ENCODE measurements at regions not wholly inside any gene's neighbourhood (a gene's known extent, or its start where the extent isn't known, plus 50 kb on each side); places are given as distances from the start of the nearest gene placed in this dataset.
"Not testable (repeated sequence)": the region's sequence is repeated elsewhere in the genome, so short reads cannot be mapped to it uniquely, and the experiment has no call there.

GRCh38 chr5:114844711-114845110 is 325.0 kb downstream of the TRIM36 start:
- TF ChIP-seq POLR2A (IDR thresholded peaks at IDR 0.05; ENCODE audit: low read depth); CTCF (IDR thresholded peaks at IDR 0.05); POLR2AphosphoS5 (IDR thresholded peaks at IDR 0.05); EP300 (IDR thresholded peaks at IDR 0.05): not testable (repeated sequence)

All from esophagus muscularis mucosa (tissue), 4 donors.